ENCODE measurements at regions not wholly inside any gene's neighbourhood (a gene's known extent, or its start where the extent isn't known, plus 50 kb on each side); places are given as distances from the start of the nearest gene placed in this dataset.

DNA sequence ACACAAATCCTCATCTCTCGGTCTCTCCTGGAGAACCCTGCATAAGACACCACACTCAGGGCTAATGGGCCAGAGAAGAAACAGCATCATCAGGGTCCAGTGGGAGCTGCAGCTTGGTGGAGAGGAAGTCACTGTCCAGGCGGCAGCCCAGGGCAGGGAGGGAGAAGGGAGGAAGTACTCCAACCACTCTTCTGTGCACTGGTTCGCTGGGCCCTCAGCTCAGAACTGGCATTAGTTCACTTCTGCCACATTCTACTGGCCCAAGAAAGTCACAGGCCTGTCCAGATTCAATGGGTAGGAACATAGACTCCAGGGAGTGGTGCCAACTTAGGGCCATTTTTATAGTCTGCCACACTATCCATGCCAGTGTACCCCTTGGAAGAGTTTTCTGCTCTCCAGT lies 169.0 kb downstream of the ABHD5 start:
- no peak overlapping the region for H3K4me3 Mint-ChIP-seq
- Histone ChIP-seq H3K9me3 (ENCODE audit: control extremely low read depth in 1 of 3, control insufficient read depth in 2 of 3, insufficient read depth in 1 of 3, low read length in 2 of 3) (no peaks in the 10 kb centered on the region), H3K9ac (ENCODE audit: low read length) (no peak overlapping the region), H2AFZ (ENCODE audit: insufficient read depth, low read depth, low read length, poor library complexity, severe bottlenecking) (no peak overlapping the region), H3K27ac (ENCODE audit: low read length in 2 of 2) (no peak overlapping the region), H3K27me3 (replicated peaks in 1 of 4; ENCODE audit: control extremely low read depth in 1 of 4, control insufficient read depth in 3 of 4, insufficient read depth in 4 of 4, low read length in 3 of 4) (peaks cover 0 to 29% (median 2%) of the 10 kb centered on the region in 4 experiments), H3K4me2 (replicated peaks; ENCODE audit: low read depth, low read length, poor library complexity, severe bottlenecking) (no peak overlapping the region), H4K20me1 (ENCODE audit: control insufficient read depth, insufficient read depth, low read length, poor library complexity, severe bottlenecking) (no peaks in the 10 kb centered on the region), H3K4me1 (ENCODE audit: control insufficient read depth in 2 of 2, insufficient read depth in 2 of 2, low read length in 2 of 2) (peaks cover 0 to 4% of the 10 kb centered on the region in 2 donors), H3K79me2 (ENCODE audit: control insufficient read depth, insufficient read depth, low read length) (no peaks in the 10 kb centered on the region), H3K36me3 (replicated peaks in 1 of 2; ENCODE audit: control extremely low read depth in 1 of 2, control insufficient read depth in 1 of 2, extremely low read depth in 1 of 2, insufficient read depth in 2 of 2, low read length in 1 of 2) (no peaks in the 10 kb centered on the region), H3K4me3 (ENCODE audit: control extremely low read depth in 1 of 5, extremely low read depth in 1 of 5, insufficient read depth in 1 of 5, low read depth in 2 of 5, low read length in 4 of 5) (no peak overlapping the region)
- TF ChIP-seq EZH2 (IDR thresholded peaks at IDR 0.05; ENCODE audit: borderline replicate concordance, insufficient read depth, low read depth, low read length, poor library complexity, severe bottlenecking): no peak
- TF ChIP-seq, protein P1, sequence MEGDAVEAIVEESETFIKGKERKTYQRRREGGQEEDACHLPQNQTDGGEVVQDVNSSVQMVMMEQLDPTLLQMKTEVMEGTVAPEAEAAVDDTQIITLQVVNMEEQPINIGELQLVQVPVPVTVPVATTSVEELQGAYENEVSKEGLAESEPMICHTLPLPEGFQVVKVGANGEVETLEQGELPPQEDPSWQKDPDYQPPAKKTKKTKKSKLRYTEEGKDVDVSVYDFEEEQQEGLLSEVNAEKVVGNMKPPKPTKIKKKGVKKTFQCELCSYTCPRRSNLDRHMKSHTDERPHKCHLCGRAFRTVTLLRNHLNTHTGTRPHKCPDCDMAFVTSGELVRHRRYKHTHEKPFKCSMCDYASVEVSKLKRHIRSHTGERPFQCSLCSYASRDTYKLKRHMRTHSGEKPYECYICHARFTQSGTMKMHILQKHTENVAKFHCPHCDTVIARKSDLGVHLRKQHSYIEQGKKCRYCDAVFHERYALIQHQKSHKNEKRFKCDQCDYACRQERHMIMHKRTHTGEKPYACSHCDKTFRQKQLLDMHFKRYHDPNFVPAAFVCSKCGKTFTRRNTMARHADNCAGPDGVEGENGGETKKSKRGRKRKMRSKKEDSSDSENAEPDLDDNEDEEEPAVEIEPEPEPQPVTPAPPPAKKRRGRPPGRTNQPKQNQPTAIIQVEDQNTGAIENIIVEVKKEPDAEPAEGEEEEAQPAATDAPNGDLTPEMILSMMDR (IDR thresholded peaks at IDR 0.05): no peak
- no peak for DNase-seq
- ChIA-PET POLR2A (no interaction called here), CTCF (interaction anchor here (1.4 kb wide), 1 partner anchor 339 kb away, joined by 3 read pairs; no protein-coding TSS in a partner anchor)
- H3K27me3 Mint-ChIP-seq: peaks cover 54% of the 10 kb centered on the region
- intact Hi-C loops (cut with micrococcal nuclease): no loop called here
- H3K4me1 Mint-ChIP-seq: peaks cover 3% of the 10 kb centered on the region
- no peak for ATAC-seq (ENCODE audit: low read depth)
- H3K27ac Mint-ChIP-seq: no peak overlapping the region
- 75% methylated on average over 2 of the region's 3 CpGs for WGBS (ENCODE audit: insufficient coverage)
- no peaks in the 10 kb centered on the region for H3K9me3 Mint-ChIP-seq (ENCODE audit: insufficient read depth)

DNA sequence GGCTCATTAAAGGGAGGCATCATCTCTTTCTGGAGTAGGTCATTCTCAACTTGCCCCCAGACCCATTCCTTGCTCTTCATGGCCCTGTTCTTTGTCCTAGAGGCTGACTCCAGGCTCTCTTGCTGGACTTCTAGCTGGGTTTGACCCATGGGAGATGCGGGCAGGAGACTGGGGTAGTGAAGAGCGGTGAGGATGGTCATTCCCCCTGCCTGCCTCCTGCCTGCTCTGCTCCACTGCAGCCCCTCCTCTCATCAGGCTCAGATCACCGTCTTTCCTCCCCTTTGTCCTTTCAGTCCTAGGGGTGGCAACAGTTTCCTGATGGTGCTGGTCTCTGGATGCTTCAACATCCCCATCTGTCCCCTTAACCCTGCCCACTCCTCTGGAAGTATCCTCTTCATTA lies 170.9 kb downstream of the ABHD5 start:
- peaks cover 0 to 13% (median 0%) of the 10 kb centered on the region in 4 experiments for H3K27me3 ChIP-seq (replicated peaks in 1 of 4; ENCODE audit: control extremely low read depth in 1 of 4, control insufficient read depth in 3 of 4, insufficient read depth in 4 of 4, low read length in 3 of 4)

More for the DNA sequence above, 170.9 kb downstream of the ABHD5 start:
- Mint-ChIP-seq H3K27ac (no peak overlapping the region), H3K9me3 (ENCODE audit: insufficient read depth) (no peaks in the 10 kb centered on the region), H3K4me1 (no peaks in the 10 kb centered on the region), H3K27me3 (peaks cover 43% of the 10 kb centered on the region), H3K4me3 (no peak overlapping the region)
- Histone ChIP-seq H3K9me3 (ENCODE audit: control extremely low read depth in 1 of 3, control insufficient read depth in 2 of 3, insufficient read depth in 1 of 3, low read length in 2 of 3) (no peaks in the 10 kb centered on the region), H4K20me1 (ENCODE audit: control insufficient read depth, insufficient read depth, low read length, poor library complexity, severe bottlenecking) (no peaks in the 10 kb centered on the region), H3K4me2 (replicated peaks; ENCODE audit: low read depth, low read length, poor library complexity, severe bottlenecking) (no peak overlapping the region), H3K27ac (ENCODE audit: low read length in 2 of 2) (no peak overlapping the region), H3K36me3 (replicated peaks in 1 of 2; ENCODE audit: control extremely low read depth in 1 of 2, control insufficient read depth in 1 of 2, extremely low read depth in 1 of 2, insufficient read depth in 2 of 2, low read length in 1 of 2) (no peaks in the 10 kb centered on the region), H3K9ac (ENCODE audit: low read length) (no peak overlapping the region), H3K4me1 (ENCODE audit: control insufficient read depth in 2 of 2, insufficient read depth in 2 of 2, low read length in 2 of 2) (no peaks in the 10 kb centered on the region), H2AFZ (ENCODE audit: insufficient read depth, low read depth, low read length, poor library complexity, severe bottlenecking) (no peak overlapping the region), H3K79me2 (ENCODE audit: control insufficient read depth, insufficient read depth, low read length) (no peaks in the 10 kb centered on the region), H3K4me3 (ENCODE audit: control extremely low read depth in 1 of 5, extremely low read depth in 1 of 5, insufficient read depth in 1 of 5, low read depth in 2 of 5, low read length in 4 of 5) (no peak overlapping the region)
- ATAC-seq (ENCODE audit: low read depth) (no peak), DNase-seq (no peak)
- ChIA-PET POLR2A (interaction anchor here (0.6 kb wide), 1 partner anchor 220 kb away, joined by 4 read pairs; no protein-coding TSS in a partner anchor), CTCF (no interaction called here)
- TF ChIP-seq, protein P1 (IDR thresholded peaks at IDR 0.05): no peak
- TF ChIP-seq EZH2 (IDR thresholded peaks at IDR 0.05; ENCODE audit: borderline replicate concordance, insufficient read depth, low read depth, low read length, poor library complexity, severe bottlenecking): no peak
- no CpG with 5 or more reads among the region's 3 CpGs for WGBS (ENCODE audit: insufficient coverage)
- intact Hi-C loops (cut with micrococcal nuclease): no loop called here
